ENCODE measurements at regions not wholly inside any gene's neighbourhood (a gene's known extent, or its start where the extent isn't known, plus 50 kb on each side); places are given as distances from the start of the nearest gene placed in this dataset.

GRCh38 chr10:128485701-128486235 lies 359.5 kb upstream of the MKI67 start:
- TF ChIP-seq, protein P1, sequence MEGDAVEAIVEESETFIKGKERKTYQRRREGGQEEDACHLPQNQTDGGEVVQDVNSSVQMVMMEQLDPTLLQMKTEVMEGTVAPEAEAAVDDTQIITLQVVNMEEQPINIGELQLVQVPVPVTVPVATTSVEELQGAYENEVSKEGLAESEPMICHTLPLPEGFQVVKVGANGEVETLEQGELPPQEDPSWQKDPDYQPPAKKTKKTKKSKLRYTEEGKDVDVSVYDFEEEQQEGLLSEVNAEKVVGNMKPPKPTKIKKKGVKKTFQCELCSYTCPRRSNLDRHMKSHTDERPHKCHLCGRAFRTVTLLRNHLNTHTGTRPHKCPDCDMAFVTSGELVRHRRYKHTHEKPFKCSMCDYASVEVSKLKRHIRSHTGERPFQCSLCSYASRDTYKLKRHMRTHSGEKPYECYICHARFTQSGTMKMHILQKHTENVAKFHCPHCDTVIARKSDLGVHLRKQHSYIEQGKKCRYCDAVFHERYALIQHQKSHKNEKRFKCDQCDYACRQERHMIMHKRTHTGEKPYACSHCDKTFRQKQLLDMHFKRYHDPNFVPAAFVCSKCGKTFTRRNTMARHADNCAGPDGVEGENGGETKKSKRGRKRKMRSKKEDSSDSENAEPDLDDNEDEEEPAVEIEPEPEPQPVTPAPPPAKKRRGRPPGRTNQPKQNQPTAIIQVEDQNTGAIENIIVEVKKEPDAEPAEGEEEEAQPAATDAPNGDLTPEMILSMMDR (IDR thresholded peaks at IDR 0.05), result no peak
- no peak for TF ChIP-seq POLR2A (IDR thresholded peaks at IDR 0.05)
- no peak for TF ChIP-seq POLR2AphosphoS5 (IDR thresholded peaks at IDR 0.05)
- TF ChIP-seq EP300 (IDR thresholded peaks at IDR 0.05), result no peak

All from sigmoid colon (tissue), 4 donors.